H9 (cell line): ENCODE measurements at regions not wholly inside any gene's neighbourhood (a gene's known extent, or its start where the extent isn't known, plus 50 kb on each side); places are given as distances from the start of the nearest gene placed in this dataset.

Source experiments
- DNase-seq: peaks from one replicate; pipeline ENCODE4 v3.0.0-alpha.2; 2017
- H2AFZ ChIP-seq: one replicate; pipeline ENCODE4 v1.6.1; 2013; ENCODE audit warnings: mild to moderate bottlenecking, low read length, control low read depth, moderate library complexity
- H2AK5ac ChIP-seq: 2 replicates; pipeline ENCODE4 v1.6.1; 2013; ENCODE audit warnings: low read length, control low read depth, mixed read lengths; ENCODE audit not compliant: insufficient read length
- H2BK120ac ChIP-seq: one replicate; pipeline ENCODE4 v1.6.1; 2013; ENCODE audit warnings: low read depth, mild to moderate bottlenecking, low read length, control low read depth, inconsistent platforms; ENCODE audit not compliant: poor library complexity, severe bottlenecking
- H2BK12ac ChIP-seq: 2 replicates; pipeline ENCODE4 v1.6.1; 2013; ENCODE audit warnings: low read length, control low read depth, mixed read lengths, low read depth; ENCODE audit not compliant: insufficient read length
- H2BK15ac ChIP-seq: 2 replicates; pipeline ENCODE4 v1.6.1; 2013; ENCODE audit warnings: low read depth, low read length, control low read depth
- H2BK20ac ChIP-seq: one replicate; pipeline ENCODE4 v1.6.1; 2013; ENCODE audit warnings: low read depth, mild to moderate bottlenecking, low read length, control low read depth, inconsistent platforms; ENCODE audit not compliant: poor library complexity, severe bottlenecking
- H2BK5ac ChIP-seq: 2 replicates; pipeline ENCODE4 v1.6.1; 2013; ENCODE audit warnings: low read length, control low read depth, mixed read lengths; ENCODE audit not compliant: insufficient read length
- H3K14ac ChIP-seq: 2 replicates; pipeline ENCODE4 v1.6.1; 2013; ENCODE audit warnings: low read length, control low read depth; ENCODE audit not compliant: insufficient read depth
- H3K18ac ChIP-seq: 2 replicates; pipeline ENCODE4 v1.6.1; 2013; ENCODE audit warnings: low read depth, mild to moderate bottlenecking, mixed read lengths, low read length, control low read depth; ENCODE audit not compliant: insufficient read length
- H3K23ac ChIP-seq: 2 replicates; pipeline ENCODE4 v1.6.1; 2013; ENCODE audit warnings: low read length, control low read depth, mixed read lengths, low read depth; ENCODE audit not compliant: insufficient read length
- H3K23me2 ChIP-seq: 2 replicates; pipeline ENCODE4 v1.6.1; 2013; ENCODE audit warnings: low read depth, mild to moderate bottlenecking, mixed read lengths, low read length, control low read depth; ENCODE audit not compliant: insufficient read length, poor library complexity, severe bottlenecking
- H3K27ac ChIP-seq: 2 replicates; pipeline ENCODE4 v1.5.1; 2013; ENCODE audit warnings: low read length, control low read depth, mixed read lengths, low read depth; ENCODE audit not compliant: insufficient read length
- H3K27me3 ChIP-seq: 2 replicates; pipeline ENCODE4 v1.6.1; 2013; ENCODE audit warnings: low read length, control low read depth, inconsistent platforms; ENCODE audit not compliant: insufficient read depth
- H3K4ac ChIP-seq: 2 replicates; pipeline ENCODE4 v1.6.1; 2013; ENCODE audit warnings: low read depth, mild to moderate bottlenecking, control low read depth, inconsistent platforms, low read length, moderate library complexity
- H3K4me1 ChIP-seq: 2 replicates; pipeline ENCODE4 v1.6.1; 2013; ENCODE audit warnings: low read length, control low read depth, inconsistent platforms; ENCODE audit not compliant: insufficient read depth
- H3K4me2 ChIP-seq: 2 replicates; pipeline ENCODE4 v1.6.1; 2013; ENCODE audit warnings: low read length, control low read depth, mixed read lengths; ENCODE audit not compliant: insufficient read length, insufficient read depth
- H3K56ac ChIP-seq: 2 replicates; pipeline ENCODE4 v1.6.1; 2013; ENCODE audit warnings: low read depth, mild to moderate bottlenecking, mixed read lengths, low read length, control low read depth; ENCODE audit not compliant: insufficient read length
- H3K79me1 ChIP-seq: 2 replicates; pipeline ENCODE4 v1.6.1; 2013; ENCODE audit warnings: low read depth, mild to moderate bottlenecking, moderate library complexity, low read length, control low read depth, inconsistent platforms; ENCODE audit not compliant: insufficient read depth, poor library complexity, severe bottlenecking
- H3K79me2 ChIP-seq: 2 replicates; pipeline ENCODE4 v1.6.1; 2013; ENCODE audit warnings: low read length, control low read depth, inconsistent platforms; ENCODE audit not compliant: insufficient read depth
- H3K9ac ChIP-seq: 2 replicates; pipeline ENCODE4 v1.6.1; 2013; ENCODE audit warnings: low read length, control low read depth, mixed read lengths; ENCODE audit not compliant: insufficient read length; ENCODE audit errors: extremely low read depth
- H3K9me3 ChIP-seq: one replicate; pipeline ENCODE4 v1.6.1; 2013; ENCODE audit warnings: low read depth, low read length, inconsistent platforms; ENCODE audit not compliant: control insufficient read depth
- H3T11ph ChIP-seq: one replicate; pipeline ENCODE4 v1.6.1; 2013; ENCODE audit warnings: mild to moderate bottlenecking, low read length, control low read depth, inconsistent platforms
- H4K20me1 ChIP-seq: one replicate; pipeline ENCODE4 v1.6.1; 2013; ENCODE audit not compliant: control insufficient read depth, insufficient read length, insufficient read depth
- H4K5ac ChIP-seq: 2 replicates; pipeline ENCODE4 v1.6.1; 2013; ENCODE audit warnings: low read depth, mild to moderate bottlenecking, mixed read lengths, low read length, control low read depth; ENCODE audit not compliant: insufficient read length
- H4K8ac ChIP-seq: replicated peaks from 2 replicates; pipeline ENCODE4 v1.6.1; 2013; ENCODE audit warnings: low read length, control low read depth, mixed read lengths, low read depth; ENCODE audit not compliant: insufficient read length
- H4K91ac ChIP-seq: 2 replicates; pipeline ENCODE4 v1.6.1; 2013; ENCODE audit warnings: low read depth, mild to moderate bottlenecking, moderate library complexity, mixed read lengths, low read length, control low read depth; ENCODE audit not compliant: insufficient read length
- H3K27ac Mint-ChIP-seq, 3 experiments: 2 replicates in 2 of 3; 3 replicates in 1 of 3; pipeline ENCODE4 v1.8.0; 2020 to 2021; ENCODE audit warnings: mixed read lengths in 3 of 3, mild to moderate bottlenecking in 1 of 3, moderate library complexity in 1 of 3
- H3K27me3 Mint-ChIP-seq: 2 replicates; pipeline ENCODE4 v1.8.0; 2021; ENCODE audit warnings: low read depth, mild to moderate bottlenecking, moderate library complexity, mixed read lengths
- H3K36me3 Mint-ChIP-seq, 3 experiments: 2 replicates in 2 of 3; 3 replicates in 1 of 3; pipeline ENCODE4 v1.8.0; 2020 to 2021; ENCODE audit warnings: low read depth in 3 of 3, mixed read lengths in 3 of 3; ENCODE audit not compliant: insufficient read depth in 1 of 3
- H3K4me1 Mint-ChIP-seq, 2 experiments: 2 replicates each; pipeline ENCODE4 v1.8.0; 2020; ENCODE audit warnings: mixed read lengths in 2 of 2
- H3K4me3 Mint-ChIP-seq, 2 experiments: 2 replicates in 1 of 2; 3 replicates in 1 of 2; pipeline ENCODE4 v1.8.0; 2020 to 2021; ENCODE audit warnings: mild to moderate bottlenecking in 2 of 2, mixed read lengths in 2 of 2, moderate library complexity in 1 of 2
- H3K9me3 Mint-ChIP-seq, 2 experiments: 2 replicates in 1 of 2; 3 replicates in 1 of 2; pipeline ENCODE4 v1.8.0; 2020; ENCODE audit warnings: mild to moderate bottlenecking in 2 of 2, mixed read lengths in 2 of 2, moderate library complexity in 1 of 2
- WGBS: extraction: QIAGEN DNeasy Blood & Tissue Kit; methylation state at CpG from one replicate; pipeline ENCODE4 v1.1.7; 2013; ENCODE audit warnings: missing lambda C conversion rate, low lambda C conversion rate, mixed read lengths; ENCODE audit not compliant: insufficient read length; ENCODE audit errors: extremely low coverage; 5-methylcytosine and 5-hydroxymethylcytosine counted together
- TF ChIP-seq, protein P1 (sequence below): fragments of 200-600 bp; sonication (generic); conservative IDR thresholded peaks from 3 replicates; pipeline ENCODE4 v1.8.0; 2021; ENCODE audit warnings: antibody characterized with exemption, mild to moderate bottlenecking

DNA sequence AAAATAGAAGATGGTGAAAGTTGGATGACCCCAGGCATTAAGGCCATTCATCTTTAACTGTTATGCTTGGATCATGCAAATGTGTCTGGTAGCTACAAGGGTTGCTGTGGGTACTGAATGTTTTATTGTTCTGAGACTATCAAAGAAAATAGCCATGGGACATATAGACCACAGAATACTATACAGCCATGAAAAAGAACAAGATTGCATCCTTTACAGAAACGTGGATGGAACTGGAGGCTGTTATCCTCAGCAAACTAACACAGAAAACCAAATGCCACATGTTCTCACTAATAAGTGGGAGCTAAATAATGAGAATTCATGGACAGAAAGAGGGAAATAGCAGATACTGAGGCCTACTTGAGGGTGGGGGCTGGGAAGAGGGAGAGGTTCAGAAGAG lies 249.0 kb downstream of the LTN1 start:
- no peak overlapping the region for H2BK15ac ChIP-seq
- Mint-ChIP-seq H3K4me1 (peaks cover 14 to 15% of the 10 kb centered on the region in 2 experiments), H3K9me3 (peaks cover 0 to 4% of the 10 kb centered on the region in 2 experiments; a peak in 1 of 5 replicates), H3K4me3 (no peak overlapping the region), H3K36me3 (peaks cover 0 to 7% (median 0%) of the 10 kb centered on the region in 3 experiments; a peak in 1 of 7 replicates), H3K27ac (no peak overlapping the region), H3K27me3 (no peaks in the 10 kb centered on the region)
- H3K23ac ChIP-seq: no peak overlapping the region
- H3K18ac ChIP-seq: no peak overlapping the region
- H2BK120ac ChIP-seq: no peak overlapping the region
- no peak overlapping the region for H3K4me2 ChIP-seq
- no peak overlapping the region for H3K27ac ChIP-seq
- H3K79me1 ChIP-seq: no peaks in the 10 kb centered on the region
- no peaks in the 10 kb centered on the region for H3K9me3 ChIP-seq
- H4K91ac ChIP-seq: no peak overlapping the region
- no peak overlapping the region for H3K4ac ChIP-seq
- H4K5ac ChIP-seq: no peak overlapping the region
- H2AFZ ChIP-seq: no peak overlapping the region
- no peak overlapping the region for H2AK5ac ChIP-seq
- no peaks in the 10 kb centered on the region for H4K20me1 ChIP-seq
- peaks cover 2% of the 10 kb centered on the region for H3K23me2 ChIP-seq
- H2BK5ac ChIP-seq: no peak overlapping the region
- no peak overlapping the region for H4K8ac ChIP-seq
- no peak overlapping the region for H3K14ac ChIP-seq
- no peaks in the 10 kb centered on the region; the same call in 1 of the 2 replicates for H3K4me1 ChIP-seq
- TF ChIP-seq, protein P1, sequence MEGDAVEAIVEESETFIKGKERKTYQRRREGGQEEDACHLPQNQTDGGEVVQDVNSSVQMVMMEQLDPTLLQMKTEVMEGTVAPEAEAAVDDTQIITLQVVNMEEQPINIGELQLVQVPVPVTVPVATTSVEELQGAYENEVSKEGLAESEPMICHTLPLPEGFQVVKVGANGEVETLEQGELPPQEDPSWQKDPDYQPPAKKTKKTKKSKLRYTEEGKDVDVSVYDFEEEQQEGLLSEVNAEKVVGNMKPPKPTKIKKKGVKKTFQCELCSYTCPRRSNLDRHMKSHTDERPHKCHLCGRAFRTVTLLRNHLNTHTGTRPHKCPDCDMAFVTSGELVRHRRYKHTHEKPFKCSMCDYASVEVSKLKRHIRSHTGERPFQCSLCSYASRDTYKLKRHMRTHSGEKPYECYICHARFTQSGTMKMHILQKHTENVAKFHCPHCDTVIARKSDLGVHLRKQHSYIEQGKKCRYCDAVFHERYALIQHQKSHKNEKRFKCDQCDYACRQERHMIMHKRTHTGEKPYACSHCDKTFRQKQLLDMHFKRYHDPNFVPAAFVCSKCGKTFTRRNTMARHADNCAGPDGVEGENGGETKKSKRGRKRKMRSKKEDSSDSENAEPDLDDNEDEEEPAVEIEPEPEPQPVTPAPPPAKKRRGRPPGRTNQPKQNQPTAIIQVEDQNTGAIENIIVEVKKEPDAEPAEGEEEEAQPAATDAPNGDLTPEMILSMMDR: no peak
- no peaks in the 10 kb centered on the region for H3K27me3 ChIP-seq
- DNase-seq: no peak
- H3K79me2 ChIP-seq: no peaks in the 10 kb centered on the region
- no CpG with 5 or more reads among the region's 1 CpG for WGBS
- H3K56ac ChIP-seq: no peak overlapping the region
- no peak overlapping the region for H3K9ac ChIP-seq
- no peak overlapping the region for H3T11ph ChIP-seq
- no peak overlapping the region for H2BK20ac ChIP-seq
- H2BK12ac ChIP-seq: no peak overlapping the region
